Neural cell (in vitro differentiated cells): ENCODE measurements at regions not wholly inside any gene's neighbourhood (a gene's known extent, or its start where the extent isn't known, plus 50 kb on each side); places are given as distances from the start of the nearest gene placed in this dataset.

ENCODE experiments used
- H2AFZ ChIP-seq: fragments of 200-600, 300-800 bp; sonication (generic), shearing (Covaris generic); 2 replicates; pipeline ENCODE4 v1.6.0; 2014; ENCODE audit warnings: low read depth, mild to moderate bottlenecking, antibody characterized with exemption, low read length, moderate library complexity
- H3F3A ChIP-seq: fragments of 200-600 bp; shearing (Covaris generic); 2 replicates; pipeline ENCODE4 v1.6.1; 2016; ENCODE audit warnings: mild to moderate bottlenecking, moderate library complexity, mixed read lengths, antibody characterized with exemption, low read length; ENCODE audit not compliant: insufficient read depth, poor library complexity, severe bottlenecking
- H3K27ac ChIP-seq: fragments of 200-600, 300-800 bp; sonication (generic), shearing (Covaris generic); 2 replicates; pipeline ENCODE4 v1.5.1; 2014; ENCODE audit warnings: mild to moderate bottlenecking, low read length, moderate library complexity
- H3K27me3 ChIP-seq: fragments of 300-800, 200-600 bp; sonication (generic), shearing (Covaris generic); 2 replicates; pipeline ENCODE4 v1.6.0; 2014; ENCODE audit warnings: mild to moderate bottlenecking, low read depth, low read length, moderate library complexity; ENCODE audit not compliant: insufficient read depth
- H3K36me3 ChIP-seq: fragments of 300-800, 200-600 bp; sonication (generic), shearing (Covaris generic); 2 replicates; pipeline ENCODE4 v1.5.1; 2014; ENCODE audit warnings: mild to moderate bottlenecking, antibody characterized with exemption, low read length, moderate library complexity; ENCODE audit not compliant: insufficient read depth
- H3K4me2 ChIP-seq: fragments of 300-800, 200-600 bp; sonication (generic), shearing (Covaris generic); 2 replicates; pipeline ENCODE4 v1.6.0; 2014; ENCODE audit warnings: mild to moderate bottlenecking, low read length
- H3K4me3 ChIP-seq: fragments of 300-800, 200-600 bp; sonication (generic), shearing (Covaris generic); 2 replicates; pipeline ENCODE4 v1.5.1; 2014; ENCODE audit warnings: mild to moderate bottlenecking, low read length, moderate library complexity
- H3K79me2 ChIP-seq: fragments of 200-600 bp; shearing (Covaris generic); replicated peaks from 2 replicates; pipeline ENCODE4 v1.6.0; 2014; ENCODE audit warnings: mild to moderate bottlenecking, low read length, moderate library complexity; ENCODE audit not compliant: insufficient read depth
- H3K9ac ChIP-seq: fragments of 300-800, 200-600 bp; sonication (generic), shearing (Covaris generic); 2 replicates; pipeline ENCODE4 v1.6.1; 2016; ENCODE audit warnings: mild to moderate bottlenecking, low read length, mixed read lengths
- H3K9me2 ChIP-seq: fragments of 200-600 bp; shearing (Covaris generic); 2 replicates; pipeline ENCODE4 v1.6.1; 2016; ENCODE audit warnings: mild to moderate bottlenecking, low read length, mixed read lengths; ENCODE audit not compliant: insufficient read depth
- H3K9me3 ChIP-seq: fragments of 200-600, 300-800 bp; sonication (generic), shearing (Covaris generic); 2 replicates; pipeline ENCODE4 v1.6.1; 2016; ENCODE audit warnings: mild to moderate bottlenecking, mixed run types, low read length, moderate library complexity, mixed read lengths
- H4K20me1 ChIP-seq: fragments of 200-600 bp; shearing (Covaris generic); 2 replicates; pipeline ENCODE4 v1.6.1; 2016; ENCODE audit warnings: mild to moderate bottlenecking, mixed run types; ENCODE audit not compliant: insufficient read depth
- CTCF ChIP-seq: fragments of 450-650 bp; IDR thresholded peaks from 2 replicates; pipeline ENCODE4 v1.5.1; 2014; ENCODE audit warnings: antibody characterized with exemption, mild to moderate bottlenecking, moderate library complexity; ENCODE audit not compliant: poor library complexity, severe bottlenecking
- EP300 ChIP-seq: fragments of 450-650 bp; conservative IDR thresholded peaks from 2 replicates; pipeline ENCODE4 v1.6.1; 2014; ENCODE audit warnings: antibody characterized with exemption, mild to moderate bottlenecking, moderate library complexity; ENCODE audit not compliant: poor library complexity, severe bottlenecking
- EZH2 ChIP-seq: fragments of 200-600, 300-800 bp; shearing (Covaris generic), sonication (generic); IDR thresholded peaks from 2 replicates; pipeline ENCODE4 v1.6.1; 2014; ENCODE audit warnings: antibody characterized with exemption, low read length, borderline replicate concordance, mild to moderate bottlenecking; ENCODE audit not compliant: insufficient read depth, poor library complexity, severe bottlenecking
- MXI1 ChIP-seq: fragments of 450-650 bp; conservative IDR thresholded peaks from 2 replicates; pipeline ENCODE4 v1.6.1; 2014; ENCODE audit warnings: antibody characterized with exemption, mild to moderate bottlenecking; ENCODE audit not compliant: poor library complexity, severe bottlenecking
- POLR2AphosphoS5 ChIP-seq: IDR thresholded peaks from 2 replicates; pipeline ENCODE4 v1.6.1; 2012
- RAD21 ChIP-seq: fragments of 450-650 bp; conservative IDR thresholded peaks from 2 replicates; pipeline ENCODE4 v1.6.1; 2014; ENCODE audit warnings: antibody characterized with exemption, mild to moderate bottlenecking, moderate library complexity
- REST ChIP-seq: IDR thresholded peaks from 2 replicates; pipeline ENCODE4 v1.6.1; 2012; ENCODE audit warnings: borderline replicate concordance
- SMC3 ChIP-seq: fragments of 450-650 bp; conservative IDR thresholded peaks from 2 replicates; pipeline ENCODE4 v1.6.1; 2014; ENCODE audit warnings: antibody characterized with exemption, mild to moderate bottlenecking, moderate library complexity; ENCODE audit not compliant: poor library complexity
- TAF1 ChIP-seq: IDR thresholded peaks from 2 replicates; pipeline ENCODE4 v1.6.1; 2012; ENCODE audit warnings: low read depth

- no peaks in the 10 kb centered on the region for H3K9me3 ChIP-seq
- H2AFZ ChIP-seq: no peak overlapping the region
- H4K20me1 ChIP-seq: no peaks in the 10 kb centered on the region
- no peak overlapping the region for H3K27ac ChIP-seq
- H3K36me3 ChIP-seq: no peaks in the 10 kb centered on the region
- no peaks in the 10 kb centered on the region for H3K27me3 ChIP-seq
- no peak overlapping the region for H3K4me2 ChIP-seq
- H3K9ac ChIP-seq: no peak overlapping the region
- no peak overlapping the region for H3K4me3 ChIP-seq
- no peaks in the 10 kb centered on the region for H3K79me2 ChIP-seq
- no peaks in the 10 kb centered on the region for H3K9me2 ChIP-seq
- H3F3A ChIP-seq: peaks cover 3% of the 10 kb centered on the region
- no peak for TF ChIP-seq MXI1
- TF ChIP-seq SMC3: no peak
- TF ChIP-seq EP300: no peak
- no peak for TF ChIP-seq TAF1
- no peak for TF ChIP-seq CTCF
- no peak for TF ChIP-seq RAD21
- no peak for TF ChIP-seq REST
- TF ChIP-seq POLR2AphosphoS5: no peak
- no peak for TF ChIP-seq EZH2
These were observed 769.0 kb upstream of the ZEB2 start for GRCh38 chr2:145288650-145289496.

GRCh38 chr2:145287736-145288135, 767.8 kb upstream of the ZEB2 start:
- no peaks in the 10 kb centered on the region for H3K9me3 ChIP-seq
- no peak overlapping the region for H3K4me3 ChIP-seq
- no peak overlapping the region for H3K27ac ChIP-seq
- no peak overlapping the region for H2AFZ ChIP-seq
- no peaks in the 10 kb centered on the region for H3K9me2 ChIP-seq
- H3K36me3 ChIP-seq: no peaks in the 10 kb centered on the region
- peaks cover 3% of the 10 kb centered on the region for H3F3A ChIP-seq
- TF ChIP-seq EZH2 (no peak), RAD21 (no peak), EP300 (no peak), MXI1 (no peak), TAF1 (no peak), POLR2AphosphoS5 (no peak), REST (no peak), SMC3 (no peak), CTCF (no peak)
- no peaks in the 10 kb centered on the region for H3K79me2 ChIP-seq
- no peaks in the 10 kb centered on the region for H3K27me3 ChIP-seq
- no peak overlapping the region for H3K4me2 ChIP-seq
- no peak overlapping the region for H3K9ac ChIP-seq
- no peaks in the 10 kb centered on the region for H4K20me1 ChIP-seq
